ENCODE measurements at regions not wholly inside any gene's neighbourhood (a gene's known extent, or its start where the extent isn't known, plus 50 kb on each side); places are given as distances from the start of the nearest gene placed in this dataset.
A peak's percentile ranks its signal among the peaks of the same experiment; 100 is the strongest.

DNA sequence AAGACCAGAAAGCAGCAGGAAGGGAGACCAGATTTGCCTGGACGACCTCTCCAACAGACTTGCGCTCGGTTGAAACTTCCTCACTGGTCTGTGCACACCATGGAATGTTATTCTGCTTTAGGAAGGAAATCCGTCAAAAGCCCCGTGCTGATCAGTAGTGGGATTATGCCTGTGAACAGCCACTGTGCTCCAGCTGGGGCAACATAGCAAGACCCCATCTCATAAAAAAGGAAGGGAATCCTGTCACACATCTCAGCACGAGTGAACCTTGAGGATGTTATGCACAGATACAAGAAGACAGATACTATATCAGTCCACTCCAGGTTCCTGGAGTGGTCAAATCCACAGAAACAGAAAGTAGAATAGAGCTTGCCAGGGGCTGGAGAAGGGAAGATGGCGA lies 86.9 kb upstream of the FOXC1 start:
- no peak overlapping the region for H3K4me3 ChIP-seq (ENCODE audit: low read length)
- no peaks in the 10 kb centered on the region for H3K9me3 ChIP-seq (ENCODE audit: low read length)
- H3K4me1 ChIP-seq (ENCODE audit: insufficient read depth, low read length), result peaks cover 42% of the 10 kb centered on the region
- peaks cover 0 to 4% (median 0%) of the 10 kb centered on the region in 5 donors for H3K9me3 Mint-ChIP-seq
- H3K27me3 ChIP-seq (ENCODE audit: insufficient read depth, low read length, poor library complexity, severe bottlenecking), result no peaks in the 10 kb centered on the region
- peaks cover 7 to 28% of the 10 kb centered on the region in 2 donors for H3K27me3 Mint-ChIP-seq
- H3K27ac ChIP-seq (ENCODE audit: low read depth, low read length), result no peak overlapping the region
- H3K4me1 Mint-ChIP-seq, result peaks cover 25 to 31% (median 27%) of the 10 kb centered on the region in 3 donors
- H3K4me3 Mint-ChIP-seq, result peak overlapping the region in 3 of 7 donors; percentile 29 to 47 (median 41)
- ChIA-PET POLR2A (no interaction called here), CTCF (interaction anchor here (3.1 kb wide), 1 partner anchor 35 kb away, joined by 16 read pairs; no protein-coding TSS in a partner anchor)
- peak overlapping the region in 1 of 8 donors; percentile 71 for H3K27ac Mint-ChIP-seq
- DNase-seq, result no peak
- H3K36me3 Mint-ChIP-seq, result no peaks in the 10 kb centered on the region
- no peaks in the 10 kb centered on the region for H3K36me3 ChIP-seq (ENCODE audit: insufficient read depth, low read length)

- Mint-ChIP-seq H3K9me3 (peaks cover 0 to 4% (median 0%) of the 10 kb centered on the region in 5 donors), H3K4me3 (peak overlapping the region; percentile 58 to 77 (median 70)), H3K4me1 (peaks cover 28 to 37% (median 34%) of the 10 kb centered on the region in 3 donors), H3K27ac (peak overlapping the region in 7 of 8 donors; percentile 38 to 91 (median 69)), H3K27me3 (peaks cover 5 to 28% of the 10 kb centered on the region in 2 donors), H3K36me3 (no peaks in the 10 kb centered on the region)
- ChIA-PET POLR2A (no interaction called here), CTCF (interaction anchor here (0.6 to 3.1 kb wide), 13 partner anchors 8 to 93 kb away, joined by 3 to 21 read pairs (median 4); no protein-coding TSS in a partner anchor)
- Histone ChIP-seq H3K4me3 (ENCODE audit: low read length) (peak overlapping the region; percentile 59), H3K36me3 (ENCODE audit: insufficient read depth, low read length) (no peaks in the 10 kb centered on the region), H3K27me3 (ENCODE audit: insufficient read depth, low read length, poor library complexity, severe bottlenecking) (no peaks in the 10 kb centered on the region), H3K27ac (ENCODE audit: low read depth, low read length) (no peak overlapping the region), H3K4me1 (ENCODE audit: insufficient read depth, low read length) (peaks cover 55% of the 10 kb centered on the region), H3K9me3 (ENCODE audit: low read length) (no peaks in the 10 kb centered on the region)
- DNase-seq, result peak; percentile 35 to 77 (median 72)
Measured at GRCh38 chr6:1524040-1524480, 85.7 kb upstream of the FOXC1 start.

GRCh38 chr6:1525364-1526038 lies 84.2 kb upstream of the FOXC1 start:
- Histone ChIP-seq H3K9me3 (ENCODE audit: low read length) (no peaks in the 10 kb centered on the region), H3K4me3 (ENCODE audit: low read length) (no peak overlapping the region), H3K27me3 (ENCODE audit: insufficient read depth, low read length, poor library complexity, severe bottlenecking) (no peaks in the 10 kb centered on the region), H3K27ac (ENCODE audit: low read depth, low read length) (no peak overlapping the region), H3K4me1 (ENCODE audit: insufficient read depth, low read length) (peaks cover 69% of the 10 kb centered on the region), H3K36me3 (ENCODE audit: insufficient read depth, low read length) (no peaks in the 10 kb centered on the region)
- no peak for DNase-seq
- ChIA-PET CTCF (interaction anchor here (1.0 to 3.1 kb wide), 6 partner anchors 22 to 71 kb away, joined by 3 to 21 read pairs (median 4); no protein-coding TSS in a partner anchor), POLR2A (no interaction called here)
- no peaks in the 10 kb centered on the region for H3K36me3 Mint-ChIP-seq
- H3K27me3 Mint-ChIP-seq, result peaks cover 5 to 24% of the 10 kb centered on the region in 2 donors
- H3K4me3 Mint-ChIP-seq, result no peak overlapping the region
- H3K9me3 Mint-ChIP-seq, result peaks cover 0 to 4% (median 0%) of the 10 kb centered on the region in 5 donors
- peaks cover 28 to 51% (median 48%) of the 10 kb centered on the region in 3 donors for H3K4me1 Mint-ChIP-seq
- peak overlapping the region in 2 of 8 donors; percentile 15 to 23 for H3K27ac Mint-ChIP-seq

GRCh38 chr6:1526398-1527072 lies 83.2 kb upstream of the FOXC1 start:
- H3K4me1 ChIP-seq (ENCODE audit: insufficient read depth, low read length), result peaks cover 70% of the 10 kb centered on the region
- Mint-ChIP-seq H3K27ac (peak overlapping the region in 3 of 8 donors; percentile 26 to 68 (median 62)), H3K36me3 (no peaks in the 10 kb centered on the region), H3K27me3 (peaks cover under 1 to 19% of the 10 kb centered on the region in 2 donors), H3K4me3 (peak overlapping the region in 3 of 7 donors; percentile 19 to 51 (median 41)), H3K9me3 (peaks cover 0 to 4% (median 0%) of the 10 kb centered on the region in 5 donors), H3K4me1 (peaks cover 28 to 52% (median 51%) of the 10 kb centered on the region in 3 donors)
- DNase-seq, result no peak
- ChIA-PET POLR2A (no interaction called here), CTCF (interaction anchor here (1.1 to 1.4 kb wide), 2 partner anchors 26 to 28 kb away, joined by 3 read pairs; no protein-coding TSS in a partner anchor)
- no peak overlapping the region for H3K27ac ChIP-seq (ENCODE audit: low read depth, low read length)
- H3K27me3 ChIP-seq (ENCODE audit: insufficient read depth, low read length, poor library complexity, severe bottlenecking), result no peaks in the 10 kb centered on the region
- H3K4me3 ChIP-seq (ENCODE audit: low read length), result no peak overlapping the region
- H3K9me3 ChIP-seq (ENCODE audit: low read length), result no peaks in the 10 kb centered on the region
- no peaks in the 10 kb centered on the region for H3K36me3 ChIP-seq (ENCODE audit: insufficient read depth, low read length)

DNA sequence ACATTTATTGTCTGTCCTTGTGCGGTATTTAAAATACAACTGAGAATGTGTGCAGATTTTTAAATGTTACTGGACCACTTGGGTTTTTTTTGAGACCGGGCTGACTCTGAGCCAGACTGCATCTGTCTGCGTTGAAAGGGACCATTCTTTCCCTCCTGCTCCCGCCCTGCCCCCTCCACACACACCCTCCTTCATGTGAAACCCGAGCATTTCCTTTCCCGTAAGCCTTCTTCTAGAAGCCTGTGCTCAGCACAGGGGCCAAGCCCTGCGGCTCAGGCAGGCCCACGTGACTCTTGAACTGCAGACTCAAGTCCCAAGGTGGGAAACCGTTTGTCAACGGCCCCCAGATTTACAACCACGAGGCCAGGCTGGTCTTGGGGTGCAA lies 82.7 kb upstream of the FOXC1 start:
- peak overlapping the region in 7 of 8 donors; percentile 3 to 88 (median 62) for H3K27ac Mint-ChIP-seq
- H3K4me3 Mint-ChIP-seq, result peak overlapping the region in 4 of 7 donors; percentile 15 to 57 (median 46)
- H3K36me3 Mint-ChIP-seq, result no peaks in the 10 kb centered on the region
- H3K4me1 Mint-ChIP-seq, result peaks cover 28 to 52% (median 51%) of the 10 kb centered on the region in 3 donors
- DNase-seq, result peak in 2 of 5 donors; percentile 9 to 28
- Histone ChIP-seq H3K36me3 (ENCODE audit: insufficient read depth, low read length) (no peaks in the 10 kb centered on the region), H3K4me1 (ENCODE audit: insufficient read depth, low read length) (peaks cover 70% of the 10 kb centered on the region), H3K27ac (ENCODE audit: low read depth, low read length) (no peak overlapping the region), H3K9me3 (ENCODE audit: low read length) (no peaks in the 10 kb centered on the region), H3K4me3 (ENCODE audit: low read length) (no peak overlapping the region), H3K27me3 (ENCODE audit: insufficient read depth, low read length, poor library complexity, severe bottlenecking) (no peaks in the 10 kb centered on the region)
- peaks cover 0 to 4% (median 0%) of the 10 kb centered on the region in 5 donors for H3K9me3 Mint-ChIP-seq
- ChIA-PET CTCF (interaction anchor here (1.1 to 1.4 kb wide), 2 partner anchors 25 to 28 kb away, joined by 3 read pairs; no protein-coding TSS in a partner anchor), POLR2A (no interaction called here)
- H3K27me3 Mint-ChIP-seq, result peaks cover 0 to 14% of the 10 kb centered on the region in 2 donors

DNA sequence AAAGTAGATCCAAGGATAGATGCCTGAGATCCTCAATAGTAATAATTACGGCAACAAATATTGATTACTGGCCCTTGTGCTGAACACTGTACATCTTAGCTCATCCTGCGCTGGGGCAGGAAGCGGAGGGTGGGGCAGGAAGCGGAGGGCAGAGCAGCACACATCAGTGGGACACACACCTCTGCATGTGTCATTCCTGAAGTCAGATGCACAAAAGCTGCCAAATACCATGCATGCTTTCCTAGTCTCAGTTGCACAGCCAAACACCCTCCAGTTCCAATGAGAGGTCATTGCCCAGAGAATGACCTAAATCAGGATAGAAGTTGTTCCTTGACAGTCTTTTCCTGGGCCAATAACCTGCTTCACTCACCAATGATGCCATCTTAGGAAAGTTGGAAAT lies 74.4 kb upstream of the FOXC1 start:
- no peaks in the 10 kb centered on the region for H3K36me3 Mint-ChIP-seq
- H3K4me3 ChIP-seq (ENCODE audit: low read length), result peak overlapping the region; percentile 15
- peak overlapping the region in 4 of 7 donors; percentile 28 to 72 (median 49) for H3K4me3 Mint-ChIP-seq
- peak in 1 of 5 donors; percentile 51 for DNase-seq
- H3K27ac ChIP-seq (ENCODE audit: low read depth, low read length), result no peak overlapping the region
- H3K9me3 ChIP-seq (ENCODE audit: low read length), result no peaks in the 10 kb centered on the region
- H3K9me3 Mint-ChIP-seq, result no peaks in the 10 kb centered on the region
- peaks cover 7 to 20% (median 16%) of the 10 kb centered on the region in 3 donors for H3K4me1 Mint-ChIP-seq
- POLR2A ChIA-PET, result no interaction called here
- CTCF ChIA-PET, result interaction anchor here (1.1 kb wide), 1 partner anchor 20 kb away, joined by 3 read pairs; no protein-coding TSS in a partner anchor
- H3K27me3 ChIP-seq (ENCODE audit: insufficient read depth, low read length, poor library complexity, severe bottlenecking), result no peaks in the 10 kb centered on the region
- H3K4me1 ChIP-seq (ENCODE audit: insufficient read depth, low read length), result peaks cover 31% of the 10 kb centered on the region
- H3K27ac Mint-ChIP-seq, result peak overlapping the region in 4 of 8 donors; percentile 54 to 79 (median 78)
- H3K36me3 ChIP-seq (ENCODE audit: insufficient read depth, low read length), result no peaks in the 10 kb centered on the region
- no peaks in the 10 kb centered on the region for H3K27me3 Mint-ChIP-seq

GRCh38 chr6:1536526-1537429 lies 72.9 kb upstream of the FOXC1 start:
- Mint-ChIP-seq H3K36me3 (no peaks in the 10 kb centered on the region), H3K27me3 (no peaks in the 10 kb centered on the region), H3K4me3 (peak overlapping the region in 1 of 7 donors; percentile 67), H3K9me3 (peaks cover 0 to 2% (median 0%) of the 10 kb centered on the region in 5 donors), H3K4me1 (peaks cover 7 to 16% (median 11%) of the 10 kb centered on the region in 3 donors), H3K27ac (peak overlapping the region in 4 of 8 donors; percentile 55 to 89 (median 72))
- no peak overlapping the region for H3K27ac ChIP-seq (ENCODE audit: low read depth, low read length)
- no peaks in the 10 kb centered on the region for H3K9me3 ChIP-seq (ENCODE audit: low read length)
- DNase-seq, result no peak
- no peaks in the 10 kb centered on the region for H3K36me3 ChIP-seq (ENCODE audit: insufficient read depth, low read length)
- H3K4me1 ChIP-seq (ENCODE audit: insufficient read depth, low read length), result peaks cover 28% of the 10 kb centered on the region
- no peak overlapping the region for H3K4me3 ChIP-seq (ENCODE audit: low read length)
- no peaks in the 10 kb centered on the region for H3K27me3 ChIP-seq (ENCODE audit: insufficient read depth, low read length, poor library complexity, severe bottlenecking)
- POLR2A ChIA-PET, result no interaction called here
- CTCF ChIA-PET, result interaction anchor here (1.3 kb wide), 1 partner anchor 13 kb away, joined by 4 read pairs; no protein-coding TSS in a partner anchor
